K562 (cell line): ENCODE measurements at regions not wholly inside any gene's neighbourhood (a gene's known extent, or its start where the extent isn't known, plus 50 kb on each side); places are given as distances from the start of the nearest gene placed in this dataset.

Source experiments
- ATAC-seq: fragments of 200-7000 bp; cut with Tn5 transposase; 3 replicates; pipeline ENCODE4 v1.9.1; 2020; ENCODE audit warnings: moderate library complexity
- BruUV-seq: library from RNA; stranded (reverse); fragments of 400-500 nt; replicated peaks from 2 replicates; lab custom pipeline; 2021; lab: Mats Ljungman, UMichigan
- CTCF ChIA-PET: fragments of 300-600 bp; formaldehyde crosslinking; extraction: SDS; loops from one replicate; lab custom pipeline; 2021; ENCODE audit warnings: low intra/inter-chr PET ratio; lab: Yijun Ruan, JAX
- POLR2A ChIA-PET: fragments of 300-600, 350-650 bp; sonication (Branson Sonifier 250); formaldehyde crosslinking; extraction: SDS; loops from one replicate; lab custom pipeline; 2021; ENCODE audit warnings: antibody characterized with exemption, inconsistent platforms; lab: Yijun Ruan, JAX
- DNase-seq, 4 experiments: peaks; one replicate each; pipeline versions ENCODE4 v3.0.0 to v3.0.0-alpha.2; 2011 to 2018; ENCODE audit warnings: low spot score in 3 of 4, mixed read lengths in 3 of 4; ENCODE audit errors: extremely low read depth in 1 of 4
- FAIRE-seq: peaks from 2 replicates; lab custom pipeline; 2011; peaks lifted over from hg19 to GRCh38; lab: Jason Lieb, UNC
- H2AFZ ChIP-seq: 2 replicates; pipeline ENCODE4 v1.6.0; 2011; ENCODE audit warnings: low read depth, low read length, control low read depth, inconsistent platforms
- H3K27ac ChIP-seq: fragments of 200-600 bp; 3 replicates; pipeline ENCODE4 v1.8.0; 2011; ENCODE audit warnings: low read depth, mild to moderate bottlenecking, control low read depth, inconsistent platforms, low read length, moderate library complexity, mixed read lengths; ENCODE audit errors: extremely low read depth
- H3K27me3 ChIP-seq, 2 experiments: fragments of 300-600 bp in 1 of 2; 2 replicates in 1 of 2; 3 replicates in 1 of 2; pipeline versions ENCODE4 v1.6.0 to v1.8.0; 2011; ENCODE audit warnings: inconsistent platforms in 2 of 2, low read length in 2 of 2, mild to moderate bottlenecking in 1 of 2, mixed read lengths in 1 of 2, moderate library complexity in 1 of 2; ENCODE audit not compliant: control insufficient read depth in 2 of 2, insufficient read depth in 2 of 2
- H3K36me3 ChIP-seq: fragments of 300-600 bp; 3 replicates; pipeline ENCODE4 v1.8.0; 2011; ENCODE audit warnings: mild to moderate bottlenecking, low read length, inconsistent platforms; ENCODE audit not compliant: control insufficient read depth, insufficient read depth
- H3K4me1 ChIP-seq, 2 experiments: fragments of 200-600 bp in 1 of 2; replicated peaks in 1 of 2; 2 replicates in 1 of 2; 3 replicates in 1 of 2; pipeline versions ENCODE4 v1.5.1 to v1.8.0; 2011; ENCODE audit warnings: inconsistent platforms in 2 of 2, low read length in 2 of 2, mild to moderate bottlenecking in 1 of 2, mixed read lengths in 1 of 2, moderate library complexity in 1 of 2; ENCODE audit not compliant: control insufficient read depth in 2 of 2, insufficient read depth in 2 of 2
- H3K4me2 ChIP-seq: 2 replicates; pipeline ENCODE4 v1.6.1; 2011; ENCODE audit warnings: low read length, control low read depth, inconsistent platforms, mixed read lengths; ENCODE audit not compliant: insufficient read depth
- H3K4me3 ChIP-seq: fragments of 200-600 bp; sonication (generic), shearing (Covaris generic); 2 replicates; pipeline ENCODE4 v1.5.1; 2016; ENCODE audit warnings: control low read depth, inconsistent platforms
- H3K79me2 ChIP-seq: fragments of 200-600 bp; 3 replicates; pipeline ENCODE4 v1.8.0; 2011; ENCODE audit warnings: low read length, inconsistent platforms; ENCODE audit not compliant: control insufficient read depth, insufficient read depth
- H3K9ac ChIP-seq, 2 experiments: 2 replicates each; pipeline versions ENCODE4 v1.6.0 to v1.6.1; 2011; ENCODE audit warnings: low read depth in 2 of 2, low read length in 2 of 2, control low read depth in 1 of 2, inconsistent platforms in 1 of 2, mild to moderate bottlenecking in 1 of 2, mixed read lengths in 1 of 2; ENCODE audit not compliant: insufficient read depth in 1 of 2
- H3K9me1 ChIP-seq: one replicate; pipeline ENCODE4 v1.6.0; 2011; ENCODE audit warnings: inconsistent platforms, mild to moderate bottlenecking, low read length, moderate library complexity; ENCODE audit not compliant: control insufficient read depth, insufficient read depth
- H3K9me3 ChIP-seq: replicated peaks from 2 replicates; pipeline ENCODE4 v1.5.1; 2011; ENCODE audit warnings: low read depth, low read length, inconsistent platforms; ENCODE audit not compliant: control insufficient read depth, insufficient read depth
- H4K20me1 ChIP-seq: replicated peaks from 2 replicates; pipeline ENCODE4 v1.6.1; 2011; ENCODE audit warnings: low read length, inconsistent platforms, mixed read lengths; ENCODE audit not compliant: control insufficient read depth, insufficient read depth
- ARID1B ChIP-seq: fragments of 450-650 bp; IDR thresholded peaks from 2 replicates; pipeline ENCODE4 v1.6.1; 2016; ENCODE audit warnings: antibody characterized with exemption, mild to moderate bottlenecking, inconsistent platforms
- E2F3 ChIP-seq: fragments of 250-450 bp; sonication (Bioruptor Pico); IDR thresholded peaks from 2 replicates; pipeline ENCODE4 v1.4.0; 2020; ENCODE audit warnings: mild to moderate bottlenecking
- ERF ChIP-seq: fragments of 450-650 bp; formaldehyde crosslinking; IDR thresholded peaks from 2 replicates; pipeline ENCODE4 v1.4.0; 2020; ENCODE audit warnings: mild to moderate bottlenecking, mixed read lengths
- HNRNPK ChIP-seq: fragments of 200-400 bp; formaldehyde crosslinking; IDR thresholded peaks from one replicate; pipeline ENCODE4 v1.6.1; 2018; ENCODE audit warnings: mild to moderate bottlenecking, low read depth, low read length; ENCODE audit not compliant: poor library complexity, severe bottlenecking
- RAD51 ChIP-seq: fragments of 450-650 bp; IDR thresholded peaks from 2 replicates; pipeline ENCODE4 v1.7.1; 2016; ENCODE audit warnings: low read depth, mild to moderate bottlenecking, borderline replicate concordance
- RNF2 ChIP-seq: sonication (generic); IDR thresholded peaks from 2 replicates; pipeline ENCODE4 v1.6.1; 2016
- SIRT6 ChIP-seq: IDR thresholded peaks from one replicate; pipeline ENCODE4 v1.6.1; 2012; ENCODE audit warnings: low read depth, mild to moderate bottlenecking, control low read depth, inconsistent platforms, low read length, moderate library complexity
- SMARCA4 ChIP-seq: fragments of 450-650 bp; IDR thresholded peaks from 2 replicates; pipeline ENCODE4 v1.6.1; 2016
- TRIM28 ChIP-seq: fragments of 450-650 bp; IDR thresholded peaks from 2 replicates; pipeline ENCODE4 v1.6.1; 2017
- YY1 ChIP-seq, 3 experiments: IDR thresholded peaks; 2 replicates each; pipeline ENCODE4 v1.6.1; 2011; ENCODE audit warnings: low read length in 2 of 3, mild to moderate bottlenecking in 2 of 3, moderate library complexity in 2 of 3, borderline replicate concordance in 1 of 3, control low read depth in 1 of 3, low read depth in 1 of 3; ENCODE audit not compliant: insufficient read depth in 3 of 3, insufficient replicate concordance in 2 of 3, control insufficient read depth in 1 of 3, insufficient read length in 1 of 3; ENCODE audit errors: extremely low read depth in 1 of 3
- ZBTB2 ChIP-seq: fragments of 450-650 bp; IDR thresholded peaks from 2 replicates; pipeline ENCODE4 v1.6.1; 2016; ENCODE audit warnings: antibody characterized with exemption
- ZMIZ1 ChIP-seq, 2 experiments: fragments of 150-350 bp in 1 of 2; IDR thresholded peaks; 2 replicates each; pipeline ENCODE4 v1.6.1; 2012 to 2016; ENCODE audit warnings: low read depth in 2 of 2, low read length in 2 of 2, mild to moderate bottlenecking in 1 of 2, moderate library complexity in 1 of 2
- ZNF280B ChIP-seq: fragments of 250-450 bp; sonication (Bioruptor Pico); IDR thresholded peaks from 2 replicates; pipeline ENCODE4 v1.5.1; 2021; ENCODE audit warnings: mild to moderate bottlenecking
- ZNF512 ChIP-seq: IDR thresholded peaks from 2 replicates; pipeline ENCODE4 v1.6.1; 2016; ENCODE audit warnings: missing genetic modification characterization, missing compliant biosample characterization
- ZNF785 ChIP-seq: fragments of 250-450 bp; sonication (Bioruptor Pico); IDR thresholded peaks from 2 replicates; pipeline ENCODE4 v1.4.0; 2020; ENCODE audit warnings: mild to moderate bottlenecking
- ZNF830 ChIP-seq: fragments of 250-450 bp; sonication (Bioruptor Pico); IDR thresholded peaks from 2 replicates; pipeline ENCODE4 v1.5.0; 2021; ENCODE audit warnings: mild to moderate bottlenecking
- WGBS: fragments of 100-300 bp; shearing (Covaris generic); methylation state at CpG from one replicate; pipeline ENCODE4 v1.1.6; 2016; ENCODE audit warnings: low coverage, mixed read lengths; ENCODE audit not compliant: insufficient coverage; ENCODE audit errors: missing lambda C conversion rate; 5-methylcytosine and 5-hydroxymethylcytosine counted together
- in situ Hi-C: fragments of 300-500 bp; cut with MboI; formaldehyde crosslinking; loops from 4 replicates; pipeline ENCODE4 v1.15.0; 2018; ENCODE audit warnings: inconsistent platforms, mixed read lengths
- intact Hi-C: fragments of 100-400 bp; cut with micrococcal nuclease; formaldehyde crosslinking; loops from 2 replicates; pipeline ENCODE4 v1.14.2; 2022

- Histone ChIP-seq H3K9me3 (peaks cover 5% of the 10 kb centered on the region; the same call in 1 of the 2 replicates), H3K27me3 (no peaks in the 10 kb centered on the region), H3K9me1 (no peaks in the 10 kb centered on the region), H3K4me3 (no peak overlapping the region), H2AFZ (no peak overlapping the region), H4K20me1 (no peaks in the 10 kb centered on the region), H3K4me1 (no peaks in the 10 kb centered on the region), H3K9ac (no peak overlapping the region), H3K4me2 (no peak overlapping the region), H3K79me2 (no peaks in the 10 kb centered on the region), H3K27ac (no peak overlapping the region), H3K36me3 (no peaks in the 10 kb centered on the region)
- intact Hi-C loops = no loop called here
- FAIRE-seq (no peak), ATAC-seq (no peak), DNase-seq (no peak)
- CTCF ChIA-PET = no interaction called here
- POLR2A ChIA-PET = no interaction called here
- 0% methylated on average over 1 of the region's 1 CpG for WGBS
- in situ Hi-C loops = no loop called here
- BruUV-seq = no TSS peak
- no peak for TF ChIP-seq ERF (CRISPR knock-in tag)
- TF ChIP-seq E2F3 (CRISPR knock-in tag) = no peak
- TF ChIP-seq YY1 (IDR thresholded peaks at IDR 0.05; ENCODE audit: borderline replicate concordance in 1 of 3, control insufficient read depth in 1 of 3, extremely low read depth in 1 of 3, insufficient read depth in 3 of 3, insufficient read length in 1 of 3, insufficient replicate concordance in 2 of 3, low read depth in 1 of 3, low read length in 2 of 3) = no peak
- TF ChIP-seq SMARCA4 = no peak
- TF ChIP-seq RNF2 = no peak
- no peak for TF ChIP-seq ZNF785 (CRISPR knock-in tag)
- no peak for TF ChIP-seq SIRT6
- no peak for TF ChIP-seq ZNF512 (tag)
- TF ChIP-seq ARID1B = no peak
- TF ChIP-seq ZNF830 (CRISPR knock-in tag) = no peak
- no peak for TF ChIP-seq ZBTB2
- no peak for TF ChIP-seq HNRNPK
- TF ChIP-seq ZMIZ1 (IDR thresholded peaks at IDR 0.05; ENCODE audit: low read depth in 2 of 2, low read length in 2 of 2) = no peak
- TF ChIP-seq ZNF280B (CRISPR knock-in tag) = no peak
- TF ChIP-seq RAD51 = no peak
- TF ChIP-seq TRIM28 = no peak
Measured at GRCh38 chr13:80513196-80513595, 172.3 kb upstream of the SPRY2 start.
